ENCODE measurements at regions not wholly inside any gene's neighbourhood (a gene's known extent, or its start where the extent isn't known, plus 50 kb on each side); places are given as distances from the start of the nearest gene placed in this dataset.

- DNase-seq (ENCODE audit: low read depth in 2 of 2) = no peak
Measured at GRCh38 chr7:25844102-25844870, 307.7 kb upstream of the NFE2L3 start.

GRCh38 chr7:25845464-25845863, 306.5 kb upstream of the NFE2L3 start:
- no peak for DNase-seq (ENCODE audit: low read depth in 2 of 2)

- DNase-seq (ENCODE audit: low read depth in 2 of 2) = no peak
Measured at GRCh38 chr7:25846722-25847121, 305.3 kb upstream of the NFE2L3 start.

- DNase-seq (ENCODE audit: low read depth in 2 of 2) = no peak
Measured at GRCh38 chr7:25847336-25848070, 304.5 kb upstream of the NFE2L3 start.

GRCh38 chr7:25849500-25850184, 302.4 kb upstream of the NFE2L3 start:
- no peak for DNase-seq (ENCODE audit: low read depth in 2 of 2)

- no peak for DNase-seq (ENCODE audit: low read depth in 2 of 2)
Measured at GRCh38 chr7:25850216-25850615, 301.8 kb upstream of the NFE2L3 start.

- DNase-seq (ENCODE audit: low read depth in 2 of 2) = no peak
Measured at GRCh38 chr7:25850735-25851134, 301.3 kb upstream of the NFE2L3 start.

GRCh38 chr7:25851332-25852210, 300.4 kb upstream of the NFE2L3 start:
- peak; percentile 44 to 45 for DNase-seq (ENCODE audit: low read depth in 2 of 2)

- no peak for DNase-seq (ENCODE audit: low read depth in 2 of 2)
Measured at GRCh38 chr7:25852211-25852938, 299.6 kb upstream of the NFE2L3 start.

GRCh38 chr7:25852939-25853271, 299.1 kb upstream of the NFE2L3 start:
- DNase-seq (ENCODE audit: low read depth in 2 of 2) = no peak

- no peak for DNase-seq (ENCODE audit: low read depth in 2 of 2)
Measured at GRCh38 chr7:25853314-25853713, 298.7 kb upstream of the NFE2L3 start.

GRCh38 chr7:25854059-25854458, 297.9 kb upstream of the NFE2L3 start:
- DNase-seq (ENCODE audit: low read depth in 2 of 2) = no peak

GRCh38 chr7:25854608-25855497, 297.1 kb upstream of the NFE2L3 start:
- no peak for DNase-seq (ENCODE audit: low read depth in 2 of 2)

- no peak for DNase-seq (ENCODE audit: low read depth in 2 of 2)
Measured at GRCh38 chr7:25855854-25856782, 295.9 kb upstream of the NFE2L3 start.

GRCh38 chr7:25857376-25858067, 294.5 kb upstream of the NFE2L3 start:
- DNase-seq (ENCODE audit: low read depth in 2 of 2) = no peak

GRCh38 chr7:25858200-25858524, 293.8 kb upstream of the NFE2L3 start:
- DNase-seq (ENCODE audit: low read depth in 2 of 2) = no peak

GRCh38 chr7:25858525-25859411, 293.2 kb upstream of the NFE2L3 start:
- no peak for DNase-seq (ENCODE audit: low read depth in 2 of 2)

Measured in stimulated activated CD8-positive, alpha-beta memory T cell treated with anti-CD3 and anti-CD28 coated beads, Interleukin-15, amount 100 ng/mL, for 48 hours (primary cell).